NCI-H1694 treated with DMSO at 0.1 percent for 48 hours (cell line): ENCODE measurements at regions not wholly inside any gene's neighbourhood (a gene's known extent, or its start where the extent isn't known, plus 50 kb on each side); places are given as distances from the start of the nearest gene placed in this dataset.
A peak's percentile ranks its signal among the peaks of the same experiment; 100 is the strongest.
"Not testable (repeated sequence)": the region's sequence is repeated elsewhere in the genome, so short reads cannot be mapped to it uniquely, and the experiment has no call there.

Experiments used
- DNase-seq: peaks from one replicate; lab custom pipeline; 2025; lab: John Stamatoyannopoulos, UW

DNA sequence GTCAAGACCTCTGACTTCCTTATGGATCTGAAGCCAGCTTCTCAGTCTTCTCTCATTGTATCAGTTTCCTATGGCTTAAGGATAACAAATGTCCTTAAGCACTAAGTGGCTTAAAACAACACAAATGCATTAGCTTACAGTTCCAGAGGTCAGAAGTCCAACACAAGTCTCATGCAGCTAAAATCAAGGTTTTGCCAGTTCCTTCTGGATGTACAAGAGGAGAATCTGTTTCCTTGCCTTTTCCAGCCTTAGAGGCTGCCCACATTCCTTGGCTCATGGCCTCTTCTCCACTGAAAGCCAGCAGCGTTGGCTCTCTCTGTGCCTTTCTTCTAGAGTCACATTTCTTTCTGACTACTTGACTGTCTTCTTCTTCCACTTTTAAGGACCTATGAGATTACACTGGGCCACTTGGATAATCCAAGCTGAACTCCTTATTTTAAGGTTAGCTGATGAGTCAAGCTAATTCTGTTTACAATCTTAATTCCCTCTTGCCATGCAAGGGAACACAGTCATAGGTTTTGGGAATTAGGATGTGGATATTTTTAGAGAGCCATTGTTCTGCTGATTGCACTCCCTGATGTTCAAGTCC, 179.0 kb downstream of the BCAS1 start:
- DNase-seq, result no peak

DNA sequence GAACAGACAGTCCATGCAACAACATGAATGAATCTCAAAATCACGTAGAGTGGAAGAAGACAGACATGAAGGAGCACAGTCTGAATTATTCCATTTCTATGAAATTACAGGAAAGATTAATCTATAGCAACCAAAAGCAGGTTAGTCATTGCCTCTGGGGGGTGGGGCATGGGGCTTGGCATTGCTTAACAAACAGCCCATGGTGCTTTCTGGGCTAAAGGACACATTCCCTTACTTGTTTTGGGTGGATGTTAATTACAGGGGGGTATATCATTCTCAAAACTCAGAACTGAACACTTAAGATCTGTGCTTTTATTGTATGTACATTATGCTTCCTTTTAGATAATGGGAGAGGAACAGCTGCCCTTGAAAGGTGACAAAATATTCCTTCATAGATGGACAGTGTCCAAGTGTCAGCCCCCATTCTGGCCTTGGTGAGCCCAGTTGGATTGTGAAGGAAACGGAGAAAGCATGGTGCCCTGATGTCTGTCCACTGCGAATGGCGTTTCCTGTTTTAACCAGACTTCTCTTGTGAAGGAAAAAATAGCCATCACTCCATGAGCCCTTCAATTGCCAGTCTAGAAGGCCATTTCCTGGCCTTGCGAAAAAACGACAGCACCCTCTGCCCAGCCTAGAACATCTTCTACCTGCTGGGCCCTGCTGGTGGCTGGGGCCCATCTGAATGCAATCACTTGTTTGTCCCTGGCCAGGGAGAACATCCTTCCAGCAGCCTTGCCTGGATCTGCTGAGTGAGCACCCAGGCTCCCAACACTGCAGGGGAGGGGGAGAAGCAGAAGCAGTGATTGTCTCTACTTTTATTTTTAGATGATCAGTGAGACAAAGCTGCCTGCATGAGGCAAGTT, 179.7 kb downstream of the BCAS1 start:
- no peak for DNase-seq

DNA sequence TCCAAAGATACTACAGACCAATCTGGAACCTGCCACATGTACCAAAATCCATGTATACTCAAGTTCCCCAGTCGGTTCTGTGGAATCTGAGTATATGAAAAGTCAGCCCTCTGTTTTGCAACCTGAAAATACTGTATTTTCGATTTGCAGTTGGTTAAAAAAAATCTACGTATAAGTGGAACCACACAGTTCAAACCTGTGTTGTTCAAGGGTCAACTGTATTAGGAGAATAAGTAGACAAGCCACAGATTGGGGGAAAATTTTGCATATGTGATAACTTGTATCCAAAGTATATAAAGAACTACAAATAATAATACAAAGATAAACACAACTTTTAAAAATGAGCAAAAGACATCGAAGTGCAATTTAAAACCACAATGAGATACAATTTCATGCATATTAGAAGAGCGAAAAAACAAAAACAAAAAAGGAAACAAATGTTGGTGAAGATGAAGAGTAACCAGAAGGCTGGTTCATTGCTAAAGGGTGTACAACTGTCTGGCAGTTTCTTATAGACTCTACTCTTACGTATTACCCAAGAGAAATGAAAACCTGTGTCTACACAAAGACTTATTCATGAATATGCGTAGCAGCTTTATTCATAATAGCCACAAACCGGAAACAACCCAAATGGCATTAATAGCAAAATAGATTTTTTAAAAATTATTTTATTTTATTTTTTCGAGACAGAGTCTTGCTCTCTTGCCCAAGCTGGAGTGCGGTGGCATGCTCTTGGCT, 180.8 kb downstream of the BCAS1 start:
- no peak for DNase-seq

DNA sequence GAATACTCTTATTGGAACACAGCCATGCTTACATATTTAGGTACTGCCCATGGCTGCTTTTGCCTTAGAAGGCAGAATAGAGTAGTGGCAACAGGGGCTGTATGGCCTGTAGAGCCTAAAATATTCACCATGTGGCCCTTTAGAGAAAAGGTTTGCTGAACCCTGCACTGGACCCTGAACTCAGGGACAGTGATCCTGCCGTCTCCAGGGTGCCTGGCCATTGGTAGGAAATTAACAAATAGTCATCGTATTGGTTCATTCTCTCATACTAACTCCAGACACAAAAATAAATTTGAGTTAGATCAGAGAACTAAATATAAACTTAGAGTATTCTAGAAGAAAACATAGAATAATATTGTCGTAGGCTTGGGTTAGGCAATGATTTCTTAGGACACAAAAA, 181.4 kb downstream of the BCAS1 start:
- DNase-seq, result no peak

- DNase-seq, result no peak
Observed at GRCh38 chr20:53888510-53888909, 181.9 kb downstream of the BCAS1 start.

DNA sequence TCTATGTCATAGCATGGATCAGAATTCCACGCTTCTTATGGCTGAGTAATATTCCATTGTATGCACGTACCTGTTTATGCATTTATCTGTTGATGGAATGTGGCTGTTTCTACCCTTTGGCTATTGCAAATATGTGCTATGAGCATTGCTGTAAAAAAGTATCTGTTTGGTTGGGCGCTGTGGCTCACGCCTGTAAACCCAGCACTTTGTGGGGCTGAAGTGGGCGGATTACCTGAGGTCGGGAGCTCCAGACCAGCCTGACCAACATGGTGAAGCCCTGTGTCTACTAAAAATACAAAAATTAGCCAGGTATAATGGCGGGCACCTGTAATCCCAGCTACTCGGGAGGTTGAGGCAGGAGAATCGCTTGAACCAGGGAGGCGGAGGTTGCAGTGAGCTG, 182.4 kb downstream of the BCAS1 start:
- DNase-seq, result no peak

DNA sequence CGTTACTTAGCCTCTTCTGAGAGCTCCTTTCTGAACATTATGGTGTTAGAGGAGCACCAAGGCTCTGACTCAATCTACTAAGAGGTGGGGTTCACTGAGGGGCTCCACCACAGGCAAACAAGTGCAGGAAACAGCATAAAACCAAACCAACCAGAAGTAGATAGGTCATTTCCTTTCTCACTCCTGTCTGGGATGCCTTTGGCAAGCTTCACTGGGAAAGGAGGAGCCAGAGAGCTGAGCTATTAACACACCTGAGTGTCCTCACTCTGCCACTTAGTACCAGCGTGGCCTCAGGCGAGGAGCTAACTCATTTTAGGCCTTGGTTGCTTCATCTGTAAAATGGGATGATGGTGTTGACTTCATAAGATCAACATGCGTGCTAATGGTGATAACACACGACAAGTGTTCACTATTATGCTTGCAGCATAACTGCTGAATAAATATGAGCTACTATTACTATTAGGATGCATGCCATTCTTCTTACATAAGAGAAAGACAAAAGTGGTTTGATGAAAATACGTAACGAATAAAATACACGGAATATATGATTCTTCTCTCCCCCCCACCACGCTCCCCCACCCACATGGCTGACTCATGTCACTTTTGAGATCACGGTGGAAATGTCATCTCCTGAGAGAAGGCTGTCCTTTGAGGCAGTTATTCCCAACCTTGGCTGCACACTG, 185.4 kb downstream of the BCAS1 start:
- DNase-seq, result no peak

- peak; percentile 16 for DNase-seq
Observed at GRCh38 chr20:53883098-53883911, 187.1 kb downstream of the BCAS1 start.

GRCh38 chr20:53882438-53882986, 187.9 kb downstream of the BCAS1 start:
- not testable (repeated sequence) for DNase-seq

- no peak for DNase-seq
Observed at GRCh38 chr20:53881362-53881761, 189.0 kb downstream of the BCAS1 start.

DNA sequence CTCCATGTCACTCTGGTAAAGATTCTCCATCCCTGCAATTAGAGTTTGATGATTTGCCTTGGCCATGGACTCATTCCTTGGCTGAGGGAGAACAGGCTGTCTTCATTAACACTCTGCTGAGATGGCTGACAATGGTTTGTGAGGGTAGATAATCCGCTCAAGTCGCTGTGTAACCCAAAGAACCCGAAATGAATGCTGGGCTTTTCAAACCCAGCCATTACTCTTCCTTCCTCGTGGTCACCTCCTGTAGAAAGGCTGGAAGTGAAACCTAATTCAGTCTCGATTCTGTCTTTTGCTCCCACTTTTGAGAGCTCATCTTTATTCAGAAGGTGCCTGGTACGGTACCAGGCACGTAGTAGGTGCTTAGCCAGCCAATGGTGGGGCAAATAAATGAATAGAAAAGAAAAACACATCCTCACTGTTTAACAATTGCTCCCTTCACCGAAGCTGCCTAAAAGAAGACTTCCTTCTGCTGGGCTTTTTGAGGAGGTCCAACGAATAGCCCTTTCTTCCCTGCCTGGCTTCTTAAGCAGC, 190.2 kb downstream of the BCAS1 start:
- no peak for DNase-seq

- DNase-seq, result no peak
Observed at GRCh38 chr20:53879048-53879684, 191.2 kb downstream of the BCAS1 start.

- no peak for DNase-seq
Observed at GRCh38 chr20:53878262-53879047, 191.9 kb downstream of the BCAS1 start.

GRCh38 chr20:53876956-53877355, 193.4 kb downstream of the BCAS1 start:
- DNase-seq, result no peak

- DNase-seq, result no peak
Observed at GRCh38 chr20:53876470-53876869, 193.9 kb downstream of the BCAS1 start.

GRCh38 chr20:53875452-53875851, 194.9 kb downstream of the BCAS1 start:
- no peak for DNase-seq

DNA sequence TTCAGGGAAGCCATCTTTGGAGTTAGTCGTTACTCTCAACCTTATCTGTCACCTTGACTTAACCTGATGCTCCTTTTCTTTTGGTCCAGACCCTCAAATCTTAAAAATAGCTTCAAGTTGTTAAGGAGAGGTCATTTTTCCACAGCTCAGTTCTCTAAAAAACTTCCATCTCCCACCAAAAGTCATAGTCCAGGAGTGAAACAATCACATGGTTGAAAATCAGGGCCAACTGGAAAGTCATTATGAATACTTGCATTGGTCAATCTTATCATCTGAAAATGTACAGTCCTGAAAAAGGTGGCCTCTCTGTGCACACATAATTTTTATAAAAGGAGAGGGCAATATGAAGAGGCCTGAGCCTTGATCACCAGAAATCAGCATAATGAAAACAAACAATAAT, 195.7 kb downstream of the BCAS1 start:
- DNase-seq, result no peak

DNA sequence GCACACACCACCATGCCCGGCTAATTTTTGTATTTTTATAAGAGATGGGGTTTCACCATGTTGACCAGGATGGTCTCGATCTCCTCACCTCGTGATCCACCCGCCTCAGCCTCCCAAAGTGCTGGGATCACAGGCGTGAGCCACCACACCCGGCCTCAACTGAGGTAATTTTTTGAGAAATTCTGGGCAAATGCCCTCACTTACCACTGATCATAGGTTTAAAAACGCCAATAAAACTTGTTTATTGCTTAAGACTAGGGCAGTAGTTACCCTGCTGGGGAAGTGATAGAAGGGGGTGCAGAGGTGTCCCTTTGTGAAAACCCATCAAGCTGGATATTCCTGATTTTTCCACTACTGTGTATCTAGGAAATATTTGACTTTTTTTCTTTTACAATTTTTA, 196.3 kb downstream of the BCAS1 start:
- DNase-seq, result no peak

- no peak for DNase-seq
Observed at GRCh38 chr20:53873230-53873604, 197.2 kb downstream of the BCAS1 start.
